Right atrium auricular region (tissue), 2 donors: ENCODE measurements at regions not wholly inside any gene's neighbourhood (a gene's known extent, or its start where the extent isn't known, plus 50 kb on each side); places are given as distances from the start of the nearest gene placed in this dataset.
"Not testable (repeated sequence)": the region's sequence is repeated elsewhere in the genome, so short reads cannot be mapped to it uniquely, and the experiment has no call there.

Source experiments
- DNase-seq: peaks from one replicate; pipeline ENCODE4 v3.0.0-alpha.2; 2019; ENCODE audit warnings: low spot score
- H3K27ac ChIP-seq, 2 donors: fragments of 200-600 bp; sonication (generic); 1 replicate in 1 of 2; 2 replicates in 1 of 2; pipeline ENCODE4 v1.5.1; 2016 to 2019
- H3K27me3 ChIP-seq, 2 donors: fragments of 200-600 bp; sonication (generic); one replicate each; pipeline versions ENCODE4 v1.5.1 to v1.6.0; 2017 to 2019
- H3K36me3 ChIP-seq: fragments of 200-600 bp; sonication (generic); one replicate; pipeline ENCODE4 v1.5.1; 2016
- H3K4me1 ChIP-seq, 2 donors: fragments of 200-600 bp; sonication (generic); one replicate each; pipeline versions ENCODE4 v1.5.1 to v1.6.0; 2017 to 2019
- H3K4me3 ChIP-seq, 2 donors: fragments of 200-600 bp; sonication (generic); 1 replicate in 1 of 2; 2 replicates in 1 of 2; pipeline ENCODE4 v1.5.1; 2017 to 2019; ENCODE audit warnings: mild to moderate bottlenecking in 1 of 2, moderate library complexity in 1 of 2
- H3K9me3 ChIP-seq, 2 donors: fragments of 200-600 bp; sonication (generic); one replicate each; pipeline ENCODE4 v1.5.1; 2019
- CTCF ChIP-seq, 2 donors: fragments of 200-600 bp; sonication (generic); IDR thresholded peaks; one replicate each; pipeline ENCODE4 v1.5.1; 2019; ENCODE audit warnings: antibody characterized with exemption in 2 of 2

- TF ChIP-seq CTCF (IDR thresholded peaks at IDR 0.05), result no peak
- H3K4me1 ChIP-seq, result peaks cover 0 to 53% of the 10 kb centered on the region in 2 donors
- no peaks in the 10 kb centered on the region for H3K36me3 ChIP-seq
- no peak for DNase-seq
- no peaks in the 10 kb centered on the region for H3K27me3 ChIP-seq
- H3K4me3 ChIP-seq, result no peak overlapping the region
- H3K27ac ChIP-seq, result peak overlapping the region; percentile 19 to 42
- no peaks in the 10 kb centered on the region for H3K9me3 ChIP-seq
These were observed 97.4 kb upstream of the IPO9 start for GRCh38 chr1:201731592-201731991.

- H3K9me3 ChIP-seq, result no peaks in the 10 kb centered on the region
- H3K27ac ChIP-seq, result peak overlapping the region in 1 of 2 donors; percentile 42
- peaks cover 0 to 58% of the 10 kb centered on the region in 2 donors for H3K4me1 ChIP-seq
- no peak for DNase-seq
- H3K27me3 ChIP-seq, result no peaks in the 10 kb centered on the region
- TF ChIP-seq CTCF (IDR thresholded peaks at IDR 0.05), result no peak
- H3K36me3 ChIP-seq, result no peaks in the 10 kb centered on the region
- no peak overlapping the region for H3K4me3 ChIP-seq
These were observed 96.6 kb upstream of the IPO9 start for GRCh38 chr1:201732351-201732750.

GRCh38 chr1:201734221-201734620 lies 94.7 kb upstream of the IPO9 start:
- H3K4me3 ChIP-seq, H3K9me3 ChIP-seq, H3K36me3 ChIP-seq, H3K27ac ChIP-seq, H3K27me3 ChIP-seq, DNase-seq: not testable (repeated sequence)
- H3K4me1 ChIP-seq, result peaks cover 0 to 72% of the 10 kb centered on the region in 2 donors

- Histone ChIP-seq H3K9me3 (no peaks in the 10 kb centered on the region), H3K27me3 (no peaks in the 10 kb centered on the region), H3K27ac (peak overlapping the region in 1 of 2 donors; percentile 81), H3K36me3 (no peaks in the 10 kb centered on the region), H3K4me3 (no peak overlapping the region), H3K4me1 (peaks cover 0 to 78% of the 10 kb centered on the region in 2 donors)
- DNase-seq, result no peak
- TF ChIP-seq CTCF (IDR thresholded peaks at IDR 0.05), result no peak
These were observed 94.2 kb upstream of the IPO9 start for GRCh38 chr1:201734786-201735185.

- Histone ChIP-seq H3K27ac (peak overlapping the region; percentile 78 to 81), H3K36me3 (no peaks in the 10 kb centered on the region), H3K9me3 (no peaks in the 10 kb centered on the region), H3K4me3 (no peak overlapping the region), H3K27me3 (no peaks in the 10 kb centered on the region), H3K4me1 (peaks cover 0 to 78% of the 10 kb centered on the region in 2 donors)
- DNase-seq, result no peak
- TF ChIP-seq CTCF (IDR thresholded peaks at IDR 0.05), result no peak
These were observed 92.1 kb upstream of the IPO9 start for GRCh38 chr1:201736707-201737320.

GRCh38 chr1:201737352-201738060 lies 91.5 kb upstream of the IPO9 start:
- TF ChIP-seq CTCF (IDR thresholded peaks at IDR 0.05), result no peak
- peak overlapping the region; percentile 78 to 81 for H3K27ac ChIP-seq
- H3K27me3 ChIP-seq, result no peaks in the 10 kb centered on the region
- H3K4me3 ChIP-seq, result no peak overlapping the region
- DNase-seq, result peak; percentile 73
- H3K4me1 ChIP-seq, result peaks cover 0 to 71% of the 10 kb centered on the region in 2 donors
- H3K36me3 ChIP-seq, result no peaks in the 10 kb centered on the region
- no peaks in the 10 kb centered on the region for H3K9me3 ChIP-seq
